Panc1 (cell line): ENCODE measurements at regions not wholly inside any gene's neighbourhood (a gene's known extent, or its start where the extent isn't known, plus 50 kb on each side); places are given as distances from the start of the nearest gene placed in this dataset.

Experiments
- ATAC-seq: fragments of 200-7000 bp; cut with Tn5 transposase; 2 replicates; pipeline ENCODE4 v1.9.1; 2020; ENCODE audit warnings: mild to moderate bottlenecking, moderate library complexity
- BruUV-seq: library from RNA; stranded (reverse); fragments of 400-500 nt; replicated peaks from 2 replicates; lab custom pipeline; 2021; lab: Mats Ljungman, UMichigan
- CTCF ChIA-PET: fragments of 300-600 bp; sonication (Branson Sonifier 250); formaldehyde crosslinking; loops from one replicate; lab custom pipeline; 2022; ENCODE audit warnings: antibody characterized with exemption; lab: Charles Lee
- POLR2A ChIA-PET: fragments of 300-600 bp; sonication (Branson Sonifier 250); formaldehyde crosslinking; loops from one replicate; lab custom pipeline; 2022; ENCODE audit warnings: antibody characterized with exemption; lab: Charles Lee
- DNase-seq: peaks from one replicate; pipeline ENCODE4 v3.0.0-alpha.2; 2010; ENCODE audit warnings: low read depth, low spot score
- H3K27ac ChIP-seq: 2 replicates; pipeline ENCODE4 v1.5.1; 2011; ENCODE audit warnings: mild to moderate bottlenecking, low read length, inconsistent platforms
- H3K27me3 ChIP-seq: fragments of 200-500 bp; sonication (Bioruptor generic); 2 replicates; pipeline ENCODE4 v1.6.0; 2014; ENCODE audit warnings: low read length, inconsistent platforms; ENCODE audit not compliant: control insufficient read depth, insufficient read depth
- H3K36me3 ChIP-seq: fragments of 200-500 bp; sonication (Bioruptor generic); 2 replicates; pipeline ENCODE4 v1.5.1; 2014; ENCODE audit warnings: inconsistent platforms, mild to moderate bottlenecking, low read length, moderate library complexity; ENCODE audit not compliant: control insufficient read depth, insufficient read depth
- H3K4me1 ChIP-seq: 2 replicates; pipeline ENCODE4 v1.5.1; 2011; ENCODE audit warnings: inconsistent platforms, mild to moderate bottlenecking, low read length, moderate library complexity; ENCODE audit not compliant: control insufficient read depth, insufficient read depth
- H3K4me3 ChIP-seq, 2 experiments: 2 replicates each; pipeline ENCODE4 v1.5.1; 2011 to 2012; ENCODE audit warnings: low read depth in 2 of 2, low read length in 2 of 2, mild to moderate bottlenecking in 2 of 2, inconsistent platforms in 1 of 2, moderate library complexity in 1 of 2
- H3K9me3 ChIP-seq: fragments of 200-500 bp; sonication (Bioruptor generic); 2 replicates; pipeline ENCODE4 v1.5.1; 2014; ENCODE audit warnings: low read depth, mild to moderate bottlenecking, inconsistent platforms, low read length, moderate library complexity; ENCODE audit not compliant: control insufficient read depth, insufficient read depth
- POLR2AphosphoS5 ChIP-seq: IDR thresholded peaks from 2 replicates; pipeline ENCODE4 v1.6.1; 2012; ENCODE audit warnings: mild to moderate bottlenecking, low read depth, low read length, moderate library complexity
- REST ChIP-seq, 2 experiments: IDR thresholded peaks; 2 replicates each; pipeline ENCODE4 v1.6.1; 2011 to 2012; ENCODE audit warnings: low read depth in 2 of 2, control low read depth in 1 of 2, low read length in 1 of 2, mild to moderate bottlenecking in 1 of 2, moderate library complexity in 1 of 2; ENCODE audit not compliant: insufficient read depth in 1 of 2
- SIN3A ChIP-seq: IDR thresholded peaks from 2 replicates; pipeline ENCODE4 v1.6.1; 2012; ENCODE audit warnings: low read depth, mild to moderate bottlenecking, low read length, moderate library complexity, borderline replicate concordance; ENCODE audit not compliant: insufficient read depth
- TCF7L2 ChIP-seq: IDR thresholded peaks from 2 replicates; pipeline ENCODE4 v1.6.1; 2011; ENCODE audit warnings: mild to moderate bottlenecking, low read depth, low read length, inconsistent platforms
- in situ Hi-C: cut with HindIII; loops from 2 replicates; pipeline ENCODE4 v1.10.0; 2016; ENCODE audit warnings: low sequenced_read_pairs, low pct_unique_long_range_greater_than_20kb
- intact Hi-C: fragments of 100-400 bp; cut with micrococcal nuclease; formaldehyde crosslinking; loops from one replicate; pipeline ENCODE4 v1.10.0; 2022; ENCODE audit not compliant: unreplicated experiment
- TF ChIP-seq, protein P1 (sequence below): fragments of 450-650 bp; IDR thresholded peaks from 2 replicates; pipeline ENCODE4 v1.5.1; 2017; ENCODE audit warnings: mild to moderate bottlenecking

DNA sequence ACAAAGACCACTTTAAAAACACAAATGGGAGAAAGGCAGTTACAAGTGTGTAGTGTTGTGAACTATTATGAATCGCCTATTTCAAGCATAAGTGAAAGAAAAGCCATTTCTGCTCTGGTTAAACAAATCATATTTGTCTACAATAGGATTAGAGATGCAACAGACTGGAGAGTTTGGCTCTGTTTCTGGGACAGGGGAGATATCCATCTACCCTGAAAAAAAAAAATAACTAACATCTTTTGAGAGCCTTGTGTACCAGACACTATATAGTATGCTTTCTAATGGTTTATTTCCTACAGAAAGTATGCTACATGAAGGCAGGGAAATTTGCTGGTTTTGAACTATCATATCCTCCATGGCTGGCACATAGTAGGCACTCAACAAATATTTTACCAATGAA, 106.7 kb upstream of the FHIT start:
- no TSS peak for BruUV-seq
- ATAC-seq (no peak), DNase-seq (no peak)
- in situ Hi-C loops = no loop called here
- POLR2A ChIA-PET = no interaction called here
- Histone ChIP-seq H3K36me3 (no peaks in the 10 kb centered on the region), H3K27me3 (no peaks in the 10 kb centered on the region), H3K9me3 (no peaks in the 10 kb centered on the region), H3K4me1 (no peaks in the 10 kb centered on the region), H3K4me3 (no peak overlapping the region), H3K27ac (no peak overlapping the region)
- no peak for TF ChIP-seq POLR2AphosphoS5
- TF ChIP-seq REST (IDR thresholded peaks at IDR 0.05; ENCODE audit: insufficient read depth in 1 of 2, low read depth in 2 of 2, low read length in 1 of 2) = no peak
- TF ChIP-seq, protein P1, sequence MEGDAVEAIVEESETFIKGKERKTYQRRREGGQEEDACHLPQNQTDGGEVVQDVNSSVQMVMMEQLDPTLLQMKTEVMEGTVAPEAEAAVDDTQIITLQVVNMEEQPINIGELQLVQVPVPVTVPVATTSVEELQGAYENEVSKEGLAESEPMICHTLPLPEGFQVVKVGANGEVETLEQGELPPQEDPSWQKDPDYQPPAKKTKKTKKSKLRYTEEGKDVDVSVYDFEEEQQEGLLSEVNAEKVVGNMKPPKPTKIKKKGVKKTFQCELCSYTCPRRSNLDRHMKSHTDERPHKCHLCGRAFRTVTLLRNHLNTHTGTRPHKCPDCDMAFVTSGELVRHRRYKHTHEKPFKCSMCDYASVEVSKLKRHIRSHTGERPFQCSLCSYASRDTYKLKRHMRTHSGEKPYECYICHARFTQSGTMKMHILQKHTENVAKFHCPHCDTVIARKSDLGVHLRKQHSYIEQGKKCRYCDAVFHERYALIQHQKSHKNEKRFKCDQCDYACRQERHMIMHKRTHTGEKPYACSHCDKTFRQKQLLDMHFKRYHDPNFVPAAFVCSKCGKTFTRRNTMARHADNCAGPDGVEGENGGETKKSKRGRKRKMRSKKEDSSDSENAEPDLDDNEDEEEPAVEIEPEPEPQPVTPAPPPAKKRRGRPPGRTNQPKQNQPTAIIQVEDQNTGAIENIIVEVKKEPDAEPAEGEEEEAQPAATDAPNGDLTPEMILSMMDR = no peak
- no peak for TF ChIP-seq SIN3A
- TF ChIP-seq TCF7L2 = no peak
- CTCF ChIA-PET = no interaction called here
- intact Hi-C loops = no loop called here

GRCh38 chr3:61358364-61358763, 107.1 kb upstream of the FHIT start:
- H3K4me1 ChIP-seq = no peaks in the 10 kb centered on the region
- intact Hi-C loops (no loop called here), in situ Hi-C loops (no loop called here)
- H3K9me3 ChIP-seq = no peaks in the 10 kb centered on the region
- no peaks in the 10 kb centered on the region for H3K36me3 ChIP-seq
- TF ChIP-seq REST (IDR thresholded peaks at IDR 0.05; ENCODE audit: insufficient read depth in 1 of 2, low read depth in 2 of 2, low read length in 1 of 2) = no peak
- no peak for TF ChIP-seq SIN3A
- no peak for TF ChIP-seq TCF7L2
- no peak for TF ChIP-seq POLR2AphosphoS5
- TF ChIP-seq, protein P1 = no peak
- BruUV-seq = no TSS peak
- no peaks in the 10 kb centered on the region for H3K27me3 ChIP-seq
- ATAC-seq (no peak), DNase-seq (no peak)
- ChIA-PET POLR2A (no interaction called here), CTCF (no interaction called here)
- no peak overlapping the region for H3K27ac ChIP-seq
- no peak overlapping the region for H3K4me3 ChIP-seq
